Astrocyte (in vitro differentiated cells and primary cell): ENCODE measurements at regions not wholly inside any gene's neighbourhood (a gene's known extent, or its start where the extent isn't known, plus 50 kb on each side); places are given as distances from the start of the nearest gene placed in this dataset.

ENCODE experiments used
- DNase-seq: peaks from one replicate; pipeline ENCODE4 v3.0.0-alpha.2; 2010; ENCODE audit warnings: low read depth
- FAIRE-seq: peaks from 2 replicates; lab custom pipeline; 2011; peaks lifted over from hg19 to GRCh38; lab: Jason Lieb, UNC
- H2AFZ ChIP-seq: 2 replicates; pipeline ENCODE4 v1.6.0; 2012; ENCODE audit warnings: low read depth, low read length, inconsistent platforms
- H3K27ac ChIP-seq: 2 replicates; pipeline ENCODE4 v1.5.1; 2011; ENCODE audit warnings: low read depth, low read length, inconsistent platforms
- H3K27me3 ChIP-seq: 2 replicates; pipeline ENCODE4 v1.6.0; 2011; ENCODE audit warnings: low read length, inconsistent platforms; ENCODE audit not compliant: insufficient read depth
- H3K36me3 ChIP-seq: 2 replicates; pipeline ENCODE4 v1.5.1; 2011; ENCODE audit warnings: low read length, inconsistent platforms; ENCODE audit not compliant: insufficient read depth
- H3K4me1 ChIP-seq: 2 replicates; pipeline ENCODE4 v1.5.1; 2011; ENCODE audit warnings: low read length, inconsistent platforms; ENCODE audit not compliant: insufficient read depth
- H3K4me2 ChIP-seq: 2 replicates; pipeline ENCODE4 v1.6.0; 2012; ENCODE audit warnings: low read length, inconsistent platforms
- H3K4me3 ChIP-seq: 2 replicates; pipeline ENCODE4 v1.5.1; 2011; ENCODE audit warnings: low read depth, mild to moderate bottlenecking, low read length, inconsistent platforms; ENCODE audit not compliant: insufficient read depth
- H3K79me2 ChIP-seq: 2 replicates; pipeline ENCODE4 v1.6.0; 2012; ENCODE audit warnings: mild to moderate bottlenecking, low read length, inconsistent platforms; ENCODE audit not compliant: insufficient read depth
- H3K9ac ChIP-seq: 2 replicates; pipeline ENCODE4 v1.6.0; 2012; ENCODE audit warnings: mild to moderate bottlenecking, low read length, inconsistent platforms
- H3K9me3 ChIP-seq: 2 replicates; pipeline ENCODE4 v1.5.1; 2012; ENCODE audit warnings: low read depth, mild to moderate bottlenecking, low read length, inconsistent platforms; ENCODE audit not compliant: insufficient read depth
- H4K20me1 ChIP-seq: 2 replicates; pipeline ENCODE4 v1.6.0; 2012; ENCODE audit warnings: low read length, inconsistent platforms; ENCODE audit not compliant: insufficient read depth
- H3K27ac Mint-ChIP-seq: one replicate; pipeline ENCODE4 v1.8.0; 2021; ENCODE audit warnings: mild to moderate bottlenecking, mixed read lengths; ENCODE audit not compliant: unreplicated experiment
- H3K27me3 Mint-ChIP-seq: one replicate; pipeline ENCODE4 v1.8.0; 2021; ENCODE audit warnings: low read depth, mixed read lengths; ENCODE audit not compliant: unreplicated experiment
- H3K36me3 Mint-ChIP-seq: one replicate; pipeline ENCODE4 v1.8.0; 2021; ENCODE audit warnings: low read depth, mixed read lengths; ENCODE audit not compliant: unreplicated experiment
- H3K4me1 Mint-ChIP-seq: one replicate; pipeline ENCODE4 v1.8.0; 2021; ENCODE audit warnings: low read depth, mixed read lengths; ENCODE audit not compliant: unreplicated experiment
- H3K4me3 Mint-ChIP-seq: one replicate; pipeline ENCODE4 v1.8.0; 2021; ENCODE audit warnings: mild to moderate bottlenecking, moderate library complexity, mixed read lengths; ENCODE audit not compliant: unreplicated experiment
- H3K9me3 Mint-ChIP-seq: one replicate; pipeline ENCODE4 v1.8.0; 2021; ENCODE audit warnings: mild to moderate bottlenecking, mixed read lengths; ENCODE audit not compliant: unreplicated experiment
- EZH2 ChIP-seq: IDR thresholded peaks from 2 replicates; pipeline ENCODE4 v1.6.1; 2012; ENCODE audit warnings: mild to moderate bottlenecking, low read length, inconsistent platforms; ENCODE audit not compliant: insufficient read depth
- TF ChIP-seq, protein P1 (sequence below): IDR thresholded peaks from 2 replicates; pipeline ENCODE4 v1.5.1; 2011; ENCODE audit warnings: low read depth, mild to moderate bottlenecking, inconsistent platforms, low read length, moderate library complexity; ENCODE audit not compliant: insufficient read depth

GRCh38 chr15:79373113-79373512, 59.0 kb upstream of the MINAR1 start:
- FAIRE-seq (no peak), DNase-seq (peak; percentile 93)
- H3K36me3 ChIP-seq, result no peaks in the 10 kb centered on the region
- Mint-ChIP-seq H3K27ac (no peak overlapping the region), H3K4me1 (peaks cover 11% of the 10 kb centered on the region), H3K9me3 (no peaks in the 10 kb centered on the region), H3K27me3 (no peaks in the 10 kb centered on the region), H3K4me3 (no peak overlapping the region), H3K36me3 (peaks cover 14% of the 10 kb centered on the region)
- no peaks in the 10 kb centered on the region for H3K79me2 ChIP-seq
- TF ChIP-seq EZH2, result no peak
- TF ChIP-seq, protein P1, sequence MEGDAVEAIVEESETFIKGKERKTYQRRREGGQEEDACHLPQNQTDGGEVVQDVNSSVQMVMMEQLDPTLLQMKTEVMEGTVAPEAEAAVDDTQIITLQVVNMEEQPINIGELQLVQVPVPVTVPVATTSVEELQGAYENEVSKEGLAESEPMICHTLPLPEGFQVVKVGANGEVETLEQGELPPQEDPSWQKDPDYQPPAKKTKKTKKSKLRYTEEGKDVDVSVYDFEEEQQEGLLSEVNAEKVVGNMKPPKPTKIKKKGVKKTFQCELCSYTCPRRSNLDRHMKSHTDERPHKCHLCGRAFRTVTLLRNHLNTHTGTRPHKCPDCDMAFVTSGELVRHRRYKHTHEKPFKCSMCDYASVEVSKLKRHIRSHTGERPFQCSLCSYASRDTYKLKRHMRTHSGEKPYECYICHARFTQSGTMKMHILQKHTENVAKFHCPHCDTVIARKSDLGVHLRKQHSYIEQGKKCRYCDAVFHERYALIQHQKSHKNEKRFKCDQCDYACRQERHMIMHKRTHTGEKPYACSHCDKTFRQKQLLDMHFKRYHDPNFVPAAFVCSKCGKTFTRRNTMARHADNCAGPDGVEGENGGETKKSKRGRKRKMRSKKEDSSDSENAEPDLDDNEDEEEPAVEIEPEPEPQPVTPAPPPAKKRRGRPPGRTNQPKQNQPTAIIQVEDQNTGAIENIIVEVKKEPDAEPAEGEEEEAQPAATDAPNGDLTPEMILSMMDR, result no peak
- no peak overlapping the region for H3K4me2 ChIP-seq
- no peaks in the 10 kb centered on the region for H3K4me1 ChIP-seq
- no peak overlapping the region for H3K27ac ChIP-seq
- H3K9me3 ChIP-seq, result no peaks in the 10 kb centered on the region
- peaks cover 5% of the 10 kb centered on the region for H4K20me1 ChIP-seq
- H3K4me3 ChIP-seq, result no peak overlapping the region
- H3K9ac ChIP-seq, result no peak overlapping the region
- no peaks in the 10 kb centered on the region for H3K27me3 ChIP-seq
- no peak overlapping the region for H2AFZ ChIP-seq

GRCh38 chr15:79373728-79374127, 58.4 kb upstream of the MINAR1 start:
- DNase-seq, result no peak
- H3K9ac ChIP-seq, result no peak overlapping the region
- no peaks in the 10 kb centered on the region for H3K79me2 ChIP-seq
- H3K4me1 Mint-ChIP-seq, result peaks cover 11% of the 10 kb centered on the region
- H3K36me3 ChIP-seq, result no peaks in the 10 kb centered on the region
- no peaks in the 10 kb centered on the region for H3K4me1 ChIP-seq
- H3K27ac ChIP-seq, result no peak overlapping the region
- TF ChIP-seq, protein P1, result no peak
- TF ChIP-seq EZH2, result no peak
- no peaks in the 10 kb centered on the region for H3K9me3 Mint-ChIP-seq
- no peaks in the 10 kb centered on the region for H3K9me3 ChIP-seq
- H3K4me2 ChIP-seq, result no peak overlapping the region
- no peak overlapping the region for H2AFZ ChIP-seq
- no peak overlapping the region for H3K4me3 ChIP-seq
- H3K4me3 Mint-ChIP-seq, result no peak overlapping the region
- FAIRE-seq, result no peak
- no peaks in the 10 kb centered on the region for H3K27me3 ChIP-seq
- peaks cover 14% of the 10 kb centered on the region for H3K36me3 Mint-ChIP-seq
- H3K27me3 Mint-ChIP-seq, result no peaks in the 10 kb centered on the region
- peaks cover 5% of the 10 kb centered on the region for H4K20me1 ChIP-seq
- H3K27ac Mint-ChIP-seq, result no peak overlapping the region

DNA sequence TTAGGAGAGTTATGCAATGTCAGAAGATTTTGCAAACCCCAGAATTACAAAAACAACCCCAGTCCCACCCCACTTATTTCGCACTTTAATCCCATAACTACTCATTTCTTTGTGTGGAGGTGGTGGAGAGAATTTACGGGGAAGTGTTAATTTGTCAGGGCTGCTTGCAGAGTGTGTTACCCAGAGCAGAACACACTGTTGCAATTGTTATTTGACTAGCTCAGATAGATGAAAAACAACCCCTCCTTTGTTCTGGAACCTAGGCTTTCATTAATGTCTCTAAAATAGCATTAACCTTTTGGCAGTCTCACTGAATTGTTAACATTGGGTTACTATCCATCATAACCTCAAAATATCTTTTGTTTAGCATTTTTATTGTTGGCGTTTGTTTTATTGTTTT, 55.8 kb upstream of the MINAR1 start:
- no peak overlapping the region for H3K27ac ChIP-seq
- H3K4me1 Mint-ChIP-seq, result peaks cover 2% of the 10 kb centered on the region
- H3K4me3 Mint-ChIP-seq, result no peak overlapping the region
- no peaks in the 10 kb centered on the region for H3K4me1 ChIP-seq
- H3K27me3 ChIP-seq, result no peaks in the 10 kb centered on the region
- no peaks in the 10 kb centered on the region for H3K9me3 Mint-ChIP-seq
- FAIRE-seq (no peak), DNase-seq (no peak)
- H3K36me3 Mint-ChIP-seq, result peaks cover 16% of the 10 kb centered on the region
- TF ChIP-seq, protein P1, result no peak
- no peak for TF ChIP-seq EZH2
- H3K27ac Mint-ChIP-seq, result no peak overlapping the region
- H2AFZ ChIP-seq, result no peak overlapping the region
- H3K36me3 ChIP-seq, result no peaks in the 10 kb centered on the region
- peaks cover 9% of the 10 kb centered on the region for H4K20me1 ChIP-seq
- no peaks in the 10 kb centered on the region for H3K27me3 Mint-ChIP-seq
- no peak overlapping the region for H3K4me2 ChIP-seq
- no peak overlapping the region for H3K9ac ChIP-seq
- H3K79me2 ChIP-seq, result no peaks in the 10 kb centered on the region
- H3K4me3 ChIP-seq, result no peak overlapping the region
- H3K9me3 ChIP-seq, result no peaks in the 10 kb centered on the region
